ENCODE measurements at regions not wholly inside any gene's neighbourhood (a gene's known extent, or its start where the extent isn't known, plus 50 kb on each side); places are given as distances from the start of the nearest gene placed in this dataset.

DNA sequence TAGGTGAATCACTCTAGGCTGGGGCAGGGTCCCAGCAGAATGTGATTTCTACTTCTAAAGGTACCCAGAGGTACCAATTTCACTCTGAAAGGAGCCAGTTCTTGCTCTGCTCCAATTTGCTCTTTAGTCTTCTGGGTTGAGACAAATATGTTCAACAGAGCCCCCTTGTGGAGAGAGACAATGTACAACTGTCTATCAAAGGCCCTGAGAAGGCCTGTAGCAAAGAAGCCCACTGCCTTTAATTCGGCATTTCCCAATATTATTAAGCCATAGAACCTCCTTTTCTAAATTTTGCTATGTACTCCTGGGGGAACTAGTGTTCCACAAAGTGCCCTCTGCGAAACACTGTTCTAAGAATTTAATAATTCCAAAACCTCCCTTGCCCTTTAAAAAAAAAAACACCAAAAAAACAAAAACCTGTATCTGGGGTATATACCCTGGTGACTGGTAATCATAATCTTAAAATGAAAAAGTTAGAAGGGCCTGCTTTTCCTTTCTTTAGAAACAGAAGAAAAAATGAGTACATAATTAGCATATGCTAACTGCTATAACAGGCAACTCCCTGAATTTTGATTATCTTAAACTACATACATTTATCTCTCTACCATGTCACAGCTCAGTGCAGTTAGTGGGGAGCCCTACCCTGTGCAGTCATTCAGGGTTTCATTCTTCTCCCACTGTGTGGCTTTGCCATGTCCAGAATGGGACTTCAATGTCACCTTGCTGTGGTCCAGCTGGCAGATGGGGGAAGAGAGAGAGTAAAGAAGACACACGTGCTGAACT is 160.9 kb upstream of the BMPER start:
- Mint-ChIP-seq H3K4me3 (ENCODE audit: low read depth) (no peak overlapping the region), H3K36me3 (ENCODE audit: insufficient read depth) (no peaks in the 10 kb centered on the region), H3K9me3 (ENCODE audit: low read depth) (no peaks in the 10 kb centered on the region), H3K27ac (no peak overlapping the region), H3K4me1 (ENCODE audit: low read depth) (no peaks in the 10 kb centered on the region), H3K27me3 (peaks cover 26% of the 10 kb centered on the region)
- TF ChIP-seq, protein P1, sequence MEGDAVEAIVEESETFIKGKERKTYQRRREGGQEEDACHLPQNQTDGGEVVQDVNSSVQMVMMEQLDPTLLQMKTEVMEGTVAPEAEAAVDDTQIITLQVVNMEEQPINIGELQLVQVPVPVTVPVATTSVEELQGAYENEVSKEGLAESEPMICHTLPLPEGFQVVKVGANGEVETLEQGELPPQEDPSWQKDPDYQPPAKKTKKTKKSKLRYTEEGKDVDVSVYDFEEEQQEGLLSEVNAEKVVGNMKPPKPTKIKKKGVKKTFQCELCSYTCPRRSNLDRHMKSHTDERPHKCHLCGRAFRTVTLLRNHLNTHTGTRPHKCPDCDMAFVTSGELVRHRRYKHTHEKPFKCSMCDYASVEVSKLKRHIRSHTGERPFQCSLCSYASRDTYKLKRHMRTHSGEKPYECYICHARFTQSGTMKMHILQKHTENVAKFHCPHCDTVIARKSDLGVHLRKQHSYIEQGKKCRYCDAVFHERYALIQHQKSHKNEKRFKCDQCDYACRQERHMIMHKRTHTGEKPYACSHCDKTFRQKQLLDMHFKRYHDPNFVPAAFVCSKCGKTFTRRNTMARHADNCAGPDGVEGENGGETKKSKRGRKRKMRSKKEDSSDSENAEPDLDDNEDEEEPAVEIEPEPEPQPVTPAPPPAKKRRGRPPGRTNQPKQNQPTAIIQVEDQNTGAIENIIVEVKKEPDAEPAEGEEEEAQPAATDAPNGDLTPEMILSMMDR (IDR thresholded peaks at IDR 0.05; ENCODE audit: unreplicated experiment) = peak; percentile 23
- DNase-seq (ENCODE audit: low spot score, unreplicated experiment) = no peak

DNA sequence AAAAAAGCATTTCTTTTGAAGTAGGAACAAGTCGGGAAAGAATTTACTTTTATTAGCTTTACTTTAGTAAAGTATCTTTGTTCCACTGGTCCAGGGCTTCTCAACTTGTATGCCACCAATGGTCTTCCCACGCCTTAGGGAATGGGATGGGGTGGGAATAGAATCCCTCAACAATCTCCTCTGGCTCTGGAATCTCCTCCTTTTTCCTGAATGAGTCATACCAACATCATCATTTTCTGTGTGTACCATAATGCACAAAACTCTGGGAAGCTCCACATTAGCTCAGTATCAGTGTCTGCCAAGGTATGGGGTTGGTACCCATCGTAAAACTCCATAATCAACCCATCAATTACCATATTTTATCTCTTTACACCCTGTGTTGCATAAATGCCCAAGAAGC is 159.4 kb upstream of the BMPER start:
- peaks cover 27% of the 10 kb centered on the region for H3K27me3 Mint-ChIP-seq
- no peak overlapping the region for H3K27ac Mint-ChIP-seq
- no peaks in the 10 kb centered on the region for H3K36me3 Mint-ChIP-seq (ENCODE audit: insufficient read depth)
- H3K9me3 Mint-ChIP-seq (ENCODE audit: low read depth) = no peaks in the 10 kb centered on the region
- peaks cover 3% of the 10 kb centered on the region for H3K4me1 Mint-ChIP-seq (ENCODE audit: low read depth)
- DNase-seq (ENCODE audit: low spot score, unreplicated experiment) = no peak
- TF ChIP-seq, protein P1 (IDR thresholded peaks at IDR 0.05; ENCODE audit: unreplicated experiment) = no peak
- no peak overlapping the region for H3K4me3 Mint-ChIP-seq (ENCODE audit: low read depth)

DNA sequence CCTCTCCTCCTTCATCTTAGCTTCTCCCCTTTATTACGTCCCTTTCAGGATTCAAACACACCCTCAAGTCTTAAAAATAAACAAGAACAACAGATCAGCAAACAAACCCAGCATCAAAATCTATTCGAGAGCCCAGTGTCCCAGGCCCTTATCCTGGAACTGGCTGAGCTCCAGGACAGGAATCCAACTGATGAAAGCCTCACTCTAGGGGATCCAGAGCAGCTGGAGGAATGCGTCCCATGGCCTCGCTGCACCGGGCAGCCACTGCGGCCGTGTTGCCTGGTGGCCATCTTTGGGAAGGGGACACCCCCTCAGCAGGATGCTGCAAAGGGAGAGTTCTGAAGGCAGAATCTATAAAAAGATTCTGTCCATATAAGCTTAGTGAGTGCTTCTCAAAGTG is 156.5 kb upstream of the BMPER start:
- H3K36me3 Mint-ChIP-seq (ENCODE audit: insufficient read depth) = no peaks in the 10 kb centered on the region
- TF ChIP-seq, protein P1 (IDR thresholded peaks at IDR 0.05; ENCODE audit: unreplicated experiment) = no peak
- no peaks in the 10 kb centered on the region for H3K9me3 Mint-ChIP-seq (ENCODE audit: low read depth)
- peaks cover 25% of the 10 kb centered on the region for H3K27me3 Mint-ChIP-seq
- H3K4me1 Mint-ChIP-seq (ENCODE audit: low read depth) = peaks cover 10% of the 10 kb centered on the region
- DNase-seq (ENCODE audit: low spot score, unreplicated experiment) = no peak
- H3K4me3 Mint-ChIP-seq (ENCODE audit: low read depth) = no peak overlapping the region
- no peak overlapping the region for H3K27ac Mint-ChIP-seq

DNA sequence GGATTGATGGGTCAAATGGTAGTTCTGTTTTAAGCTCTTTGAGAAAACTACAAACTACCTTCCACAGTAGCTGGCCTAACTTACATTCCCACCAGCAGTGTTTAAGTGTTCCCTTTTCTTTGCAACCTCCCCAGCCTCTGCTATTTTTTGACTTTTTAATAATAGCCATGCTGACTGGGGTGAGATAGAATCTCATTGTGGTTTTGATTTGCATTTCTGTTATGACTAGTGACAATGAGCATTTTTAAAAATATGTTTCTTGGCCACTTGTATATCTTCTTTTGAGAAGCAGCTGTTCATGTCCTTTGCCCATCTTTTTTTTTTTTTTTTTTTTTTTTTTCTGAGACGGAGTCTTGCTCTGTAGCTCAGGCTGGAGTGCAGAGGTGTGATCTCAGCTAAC is 155.2 kb upstream of the BMPER start:
- Mint-ChIP-seq H3K4me3 (ENCODE audit: low read depth) (no peak overlapping the region), H3K27me3 (peaks cover 36% of the 10 kb centered on the region), H3K4me1 (ENCODE audit: low read depth) (peaks cover 16% of the 10 kb centered on the region), H3K27ac (no peak overlapping the region), H3K9me3 (ENCODE audit: low read depth) (no peaks in the 10 kb centered on the region), H3K36me3 (ENCODE audit: insufficient read depth) (no peaks in the 10 kb centered on the region)
- no peak for DNase-seq (ENCODE audit: low spot score, unreplicated experiment)
- TF ChIP-seq, protein P1 (IDR thresholded peaks at IDR 0.05; ENCODE audit: unreplicated experiment) = no peak

DNA sequence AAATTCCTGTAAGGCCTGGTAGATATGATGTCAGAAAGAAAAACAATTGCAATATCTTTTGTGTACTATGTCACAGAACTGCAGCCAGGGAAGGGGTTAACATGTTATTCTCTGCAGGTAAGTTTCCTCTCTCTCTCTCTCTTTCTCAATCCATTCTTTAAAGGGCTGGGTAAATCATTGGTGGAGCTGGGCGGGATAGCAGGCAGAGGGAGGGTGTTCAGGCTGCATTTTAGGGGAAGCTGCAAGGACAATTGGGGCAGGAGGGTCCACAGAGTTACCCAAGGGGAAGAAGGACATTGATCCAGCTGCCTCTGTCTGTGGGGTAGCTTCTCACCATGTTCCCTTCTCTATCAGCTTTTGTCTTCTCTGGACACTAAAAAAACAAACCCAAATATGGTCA is 153.9 kb upstream of the BMPER start:
- no peaks in the 10 kb centered on the region for H3K36me3 Mint-ChIP-seq (ENCODE audit: insufficient read depth)
- peaks cover 44% of the 10 kb centered on the region for H3K27me3 Mint-ChIP-seq
- H3K27ac Mint-ChIP-seq = peak overlapping the region; percentile 3
- H3K4me3 Mint-ChIP-seq (ENCODE audit: low read depth) = no peak overlapping the region
- TF ChIP-seq, protein P1 (IDR thresholded peaks at IDR 0.05; ENCODE audit: unreplicated experiment) = no peak
- H3K4me1 Mint-ChIP-seq (ENCODE audit: low read depth) = peaks cover 16% of the 10 kb centered on the region
- no peak for DNase-seq (ENCODE audit: low spot score, unreplicated experiment)
- H3K9me3 Mint-ChIP-seq (ENCODE audit: low read depth) = no peaks in the 10 kb centered on the region

Measured in progenitor cell of endocrine pancreas (in vitro differentiated cells).